CD14-positive monocyte (primary cell): ENCODE measurements at regions not wholly inside any gene's neighbourhood (a gene's known extent, or its start where the extent isn't known, plus 50 kb on each side); places are given as distances from the start of the nearest gene placed in this dataset.

ENCODE experiments used
- DNase-seq, 3 donors: peaks; one replicate each; pipeline ENCODE4 v3.0.0-alpha.2; 2011 to 2022
- H2AFZ ChIP-seq: 2 replicates; pipeline ENCODE4 v1.6.0; 2012; ENCODE audit warnings: mild to moderate bottlenecking, low read depth, low read length, inconsistent platforms; ENCODE audit not compliant: insufficient read depth, poor library complexity, severe bottlenecking
- H3K27ac ChIP-seq, 2 donors: 1 replicate in 1 of 2; 2 replicates in 1 of 2; pipeline ENCODE4 v1.5.1; 2012 to 2013; ENCODE audit warnings: low read length in 2 of 2, control low read depth in 1 of 2, inconsistent platforms in 1 of 2, low read depth in 1 of 2, mild to moderate bottlenecking in 1 of 2
- H3K27me3 ChIP-seq, 2 donors: one replicate each; pipeline versions ENCODE4 v1.6.0 to v1.6.1; 2011 to 2013; ENCODE audit warnings: low read length in 2 of 2; ENCODE audit not compliant: control insufficient read depth in 2 of 2, insufficient read depth in 2 of 2
- H3K36me3 ChIP-seq, 2 donors: replicated peaks in 1 of 2; 1 replicate in 1 of 2; 2 replicates in 1 of 2; pipeline versions ENCODE4 v1.5.1 to v1.6.1; 2012 to 2013; ENCODE audit warnings: low read length in 2 of 2, control low read depth in 1 of 2, inconsistent platforms in 1 of 2, mild to moderate bottlenecking in 1 of 2; ENCODE audit not compliant: insufficient read depth in 2 of 2, control insufficient read depth in 1 of 2
- H3K4me1 ChIP-seq, 2 donors: 1 replicate in 1 of 2; 2 replicates in 1 of 2; pipeline versions ENCODE4 v1.5.1 to v1.6.1; 2012 to 2013; ENCODE audit warnings: low read length in 2 of 2, control low read depth in 1 of 2, inconsistent platforms in 1 of 2, mild to moderate bottlenecking in 1 of 2, moderate library complexity in 1 of 2; ENCODE audit not compliant: insufficient read depth in 2 of 2, control insufficient read depth in 1 of 2
- H3K4me2 ChIP-seq: replicated peaks from 2 replicates; pipeline ENCODE3; 2012; ENCODE audit warnings: low read length, moderate library complexity, mild to moderate bottlenecking; ENCODE audit not compliant: poor library complexity, severe bottlenecking; ENCODE audit errors: extremely low read depth
- H3K4me3 ChIP-seq, 3 experiments: fragments of 200-600 bp in 1 of 3; sonication (generic) in 1 of 3; replicated peaks in 1 of 3; 1 replicate in 2 of 3; 2 replicates in 1 of 3; pipeline ENCODE4 v1.5.1; 2011 to 2013; ENCODE audit warnings: low read length in 3 of 3, mild to moderate bottlenecking in 3 of 3, control low read depth in 2 of 3, low read depth in 2 of 3, inconsistent platforms in 1 of 3, moderate library complexity in 1 of 3
- H3K79me2 ChIP-seq: 2 replicates; pipeline ENCODE4 v1.6.0; 2012; ENCODE audit warnings: mild to moderate bottlenecking, control low read depth, inconsistent platforms, low read length, moderate library complexity; ENCODE audit not compliant: insufficient read depth
- H3K9ac ChIP-seq: 2 replicates; pipeline ENCODE4 v1.6.0; 2017; ENCODE audit warnings: low read length, mild to moderate bottlenecking; ENCODE audit not compliant: insufficient read depth, poor library complexity, severe bottlenecking
- H3K9me3 ChIP-seq, 2 donors: replicated peaks in 1 of 2; 1 replicate in 1 of 2; 2 replicates in 1 of 2; pipeline versions ENCODE4 v1.5.1 to v1.6.1; 2012 to 2013; ENCODE audit warnings: low read length in 2 of 2, control low read depth in 1 of 2; ENCODE audit not compliant: control insufficient read depth in 1 of 2, insufficient read depth in 1 of 2
- H4K20me1 ChIP-seq: 2 replicates; pipeline ENCODE4 v1.6.0; 2012; ENCODE audit warnings: mild to moderate bottlenecking, low read length, control low read depth, moderate library complexity; ENCODE audit not compliant: insufficient read depth
- H3K27ac Mint-ChIP-seq, 7 donors: one replicate each; pipeline ENCODE4 v1.8.0; 2020; ENCODE audit warnings: mild to moderate bottlenecking in 7 of 7, mixed read lengths in 7 of 7, moderate library complexity in 6 of 7, inconsistent platforms in 2 of 7
- H3K27me3 Mint-ChIP-seq, 3 donors: one replicate each; pipeline ENCODE4 v1.8.0; 2021 to 2022; ENCODE audit warnings: low read depth in 3 of 3, mild to moderate bottlenecking in 3 of 3, mixed read lengths in 3 of 3, moderate library complexity in 3 of 3, inconsistent platforms in 1 of 3
- H3K36me3 Mint-ChIP-seq, 2 donors: one replicate each; pipeline ENCODE4 v1.8.0; 2020; ENCODE audit warnings: mixed read lengths in 2 of 2, inconsistent platforms in 1 of 2, mild to moderate bottlenecking in 1 of 2
- H3K4me1 Mint-ChIP-seq: one replicate; pipeline ENCODE4 v1.8.0; 2020; ENCODE audit warnings: mild to moderate bottlenecking, mixed read lengths
- H3K4me3 Mint-ChIP-seq, 2 donors: one replicate each; pipeline ENCODE4 v1.8.0; 2020; ENCODE audit warnings: mild to moderate bottlenecking in 2 of 2, mixed read lengths in 2 of 2, moderate library complexity in 1 of 2
- H3K9me3 Mint-ChIP-seq, 7 donors: one replicate each; pipeline ENCODE4 v1.8.0; 2020 to 2022; ENCODE audit warnings: mixed read lengths in 7 of 7, mild to moderate bottlenecking in 6 of 7, moderate library complexity in 6 of 7, inconsistent platforms in 2 of 7
- WGBS: methylation state at CpG from one replicate; pipeline ENCODE4 v1.1.5; 2013; ENCODE audit warnings: missing lambda C conversion rate; ENCODE audit not compliant: insufficient coverage; 5-methylcytosine and 5-hydroxymethylcytosine counted together
- intact Hi-C, 2 donors: fragments of 100-400 bp; cut with micrococcal nuclease; formaldehyde crosslinking; loops; one replicate each; pipeline versions ENCODE4 v1.15.0 to v1.15.1; 2023
- TF ChIP-seq, protein P1 (sequence below): fragments of 200-600 bp; IDR thresholded peaks from one replicate; pipeline ENCODE4 v1.8.0; 2022; ENCODE audit warnings: antibody characterized with exemption, mild to moderate bottlenecking

GRCh38 chr4:66633477-66633876 lies 911.8 kb downstream of the CENPC start:
- TF ChIP-seq, protein P1, sequence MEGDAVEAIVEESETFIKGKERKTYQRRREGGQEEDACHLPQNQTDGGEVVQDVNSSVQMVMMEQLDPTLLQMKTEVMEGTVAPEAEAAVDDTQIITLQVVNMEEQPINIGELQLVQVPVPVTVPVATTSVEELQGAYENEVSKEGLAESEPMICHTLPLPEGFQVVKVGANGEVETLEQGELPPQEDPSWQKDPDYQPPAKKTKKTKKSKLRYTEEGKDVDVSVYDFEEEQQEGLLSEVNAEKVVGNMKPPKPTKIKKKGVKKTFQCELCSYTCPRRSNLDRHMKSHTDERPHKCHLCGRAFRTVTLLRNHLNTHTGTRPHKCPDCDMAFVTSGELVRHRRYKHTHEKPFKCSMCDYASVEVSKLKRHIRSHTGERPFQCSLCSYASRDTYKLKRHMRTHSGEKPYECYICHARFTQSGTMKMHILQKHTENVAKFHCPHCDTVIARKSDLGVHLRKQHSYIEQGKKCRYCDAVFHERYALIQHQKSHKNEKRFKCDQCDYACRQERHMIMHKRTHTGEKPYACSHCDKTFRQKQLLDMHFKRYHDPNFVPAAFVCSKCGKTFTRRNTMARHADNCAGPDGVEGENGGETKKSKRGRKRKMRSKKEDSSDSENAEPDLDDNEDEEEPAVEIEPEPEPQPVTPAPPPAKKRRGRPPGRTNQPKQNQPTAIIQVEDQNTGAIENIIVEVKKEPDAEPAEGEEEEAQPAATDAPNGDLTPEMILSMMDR, result no peak
- Histone ChIP-seq H3K79me2 (no peaks in the 10 kb centered on the region), H3K4me1 (no peaks in the 10 kb centered on the region)

DNA sequence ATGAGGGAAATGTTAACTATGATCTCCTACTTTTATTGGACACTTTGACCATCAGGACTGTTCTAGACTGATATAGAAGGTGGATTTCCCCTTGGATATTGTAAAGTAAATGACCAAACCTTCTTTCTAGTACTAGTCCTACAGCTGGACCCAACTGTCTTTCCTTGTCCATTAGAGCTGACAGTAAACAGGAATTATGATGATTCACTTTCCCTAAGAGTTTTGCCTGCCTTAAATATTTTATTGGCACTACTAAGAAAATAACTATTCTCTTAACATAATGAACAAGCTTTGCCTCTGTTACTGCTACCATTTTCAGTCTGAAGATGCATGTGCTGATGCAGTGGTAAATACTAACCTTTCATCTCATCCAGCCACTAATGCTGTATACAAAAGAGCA lies 915.4 kb downstream of the CENPC start:
- Mint-ChIP-seq H3K4me1 (no peaks in the 10 kb centered on the region), H3K27ac (no peak overlapping the region), H3K4me3 (no peak overlapping the region)

More at GRCh38 chr4:66633477-66633876, 911.8 kb downstream of the CENPC start:
- WGBS, result no CpG with 5 or more reads among the region's 2 CpGs
- H3K4me1 Mint-ChIP-seq, result no peaks in the 10 kb centered on the region
- H2AFZ ChIP-seq, result no peak overlapping the region
- no peak overlapping the region for H3K4me2 ChIP-seq
- H3K36me3 ChIP-seq, result no peaks in the 10 kb centered on the region
- H3K4me3 Mint-ChIP-seq, result no peak overlapping the region
- H3K27ac ChIP-seq, result no peak overlapping the region
- no peaks in the 10 kb centered on the region for H4K20me1 ChIP-seq
- DNase-seq, result no peak
- H3K9me3 ChIP-seq, result no peaks in the 10 kb centered on the region
- no peaks in the 10 kb centered on the region for H3K27me3 Mint-ChIP-seq
- H3K9ac ChIP-seq, result no peak overlapping the region
- no peaks in the 10 kb centered on the region for H3K36me3 Mint-ChIP-seq
- intact Hi-C loops, result no loop called here
- no peak overlapping the region for H3K27ac Mint-ChIP-seq
- H3K27me3 ChIP-seq, result no peaks in the 10 kb centered on the region
- H3K4me3 ChIP-seq, result no peak overlapping the region
- no peaks in the 10 kb centered on the region for H3K9me3 Mint-ChIP-seq

More for the DNA sequence above, 915.4 kb downstream of the CENPC start:
- Mint-ChIP-seq H3K27me3 (no peaks in the 10 kb centered on the region), H3K9me3 (peaks cover 0 to 4% (median 0%) of the 10 kb centered on the region in 7 donors), H3K36me3 (no peaks in the 10 kb centered on the region)
- intact Hi-C loops, result no loop called here
- H2AFZ ChIP-seq, result no peak overlapping the region
- no peaks in the 10 kb centered on the region for H3K79me2 ChIP-seq
- H3K27me3 ChIP-seq, result no peaks in the 10 kb centered on the region
- H3K27ac ChIP-seq, result no peak overlapping the region
- H3K36me3 ChIP-seq, result no peaks in the 10 kb centered on the region
- no peak for DNase-seq
- H3K9ac ChIP-seq, result no peak overlapping the region
- no peak overlapping the region for H3K4me3 ChIP-seq
- TF ChIP-seq, protein P1, result no peak
- H3K9me3 ChIP-seq, result no peaks in the 10 kb centered on the region
- H3K4me2 ChIP-seq, result no peak overlapping the region
- H4K20me1 ChIP-seq, result no peaks in the 10 kb centered on the region
- H3K4me1 ChIP-seq, result no peaks in the 10 kb centered on the region
